CD14-positive monocyte (primary cell): ENCODE measurements at regions not wholly inside any gene's neighbourhood (a gene's known extent, or its start where the extent isn't known, plus 50 kb on each side); places are given as distances from the start of the nearest gene placed in this dataset.

ENCODE experiments used
- DNase-seq, 3 donors: peaks; one replicate each; pipeline ENCODE4 v3.0.0-alpha.2; 2011 to 2022
- H2AFZ ChIP-seq: 2 replicates; pipeline ENCODE4 v1.6.0; 2012; ENCODE audit warnings: mild to moderate bottlenecking, low read depth, low read length, inconsistent platforms; ENCODE audit not compliant: insufficient read depth, poor library complexity, severe bottlenecking
- H3K27ac ChIP-seq, 2 donors: 1 replicate in 1 of 2; 2 replicates in 1 of 2; pipeline ENCODE4 v1.5.1; 2012 to 2013; ENCODE audit warnings: low read length in 2 of 2, control low read depth in 1 of 2, inconsistent platforms in 1 of 2, low read depth in 1 of 2, mild to moderate bottlenecking in 1 of 2
- H3K27me3 ChIP-seq, 2 donors: one replicate each; pipeline versions ENCODE4 v1.6.0 to v1.6.1; 2011 to 2013; ENCODE audit warnings: low read length in 2 of 2; ENCODE audit not compliant: control insufficient read depth in 2 of 2, insufficient read depth in 2 of 2
- H3K36me3 ChIP-seq, 2 donors: replicated peaks in 1 of 2; 1 replicate in 1 of 2; 2 replicates in 1 of 2; pipeline versions ENCODE4 v1.5.1 to v1.6.1; 2012 to 2013; ENCODE audit warnings: low read length in 2 of 2, control low read depth in 1 of 2, inconsistent platforms in 1 of 2, mild to moderate bottlenecking in 1 of 2; ENCODE audit not compliant: insufficient read depth in 2 of 2, control insufficient read depth in 1 of 2
- H3K4me1 ChIP-seq, 2 donors: 1 replicate in 1 of 2; 2 replicates in 1 of 2; pipeline versions ENCODE4 v1.5.1 to v1.6.1; 2012 to 2013; ENCODE audit warnings: low read length in 2 of 2, control low read depth in 1 of 2, inconsistent platforms in 1 of 2, mild to moderate bottlenecking in 1 of 2, moderate library complexity in 1 of 2; ENCODE audit not compliant: insufficient read depth in 2 of 2, control insufficient read depth in 1 of 2
- H3K4me2 ChIP-seq: replicated peaks from 2 replicates; pipeline ENCODE3; 2012; ENCODE audit warnings: low read length, moderate library complexity, mild to moderate bottlenecking; ENCODE audit not compliant: poor library complexity, severe bottlenecking; ENCODE audit errors: extremely low read depth
- H3K4me3 ChIP-seq, 3 experiments: fragments of 200-600 bp in 1 of 3; sonication (generic) in 1 of 3; replicated peaks in 1 of 3; 1 replicate in 2 of 3; 2 replicates in 1 of 3; pipeline ENCODE4 v1.5.1; 2011 to 2013; ENCODE audit warnings: low read length in 3 of 3, mild to moderate bottlenecking in 3 of 3, control low read depth in 2 of 3, low read depth in 2 of 3, inconsistent platforms in 1 of 3, moderate library complexity in 1 of 3
- H3K79me2 ChIP-seq: 2 replicates; pipeline ENCODE4 v1.6.0; 2012; ENCODE audit warnings: mild to moderate bottlenecking, control low read depth, inconsistent platforms, low read length, moderate library complexity; ENCODE audit not compliant: insufficient read depth
- H3K9ac ChIP-seq: 2 replicates; pipeline ENCODE4 v1.6.0; 2017; ENCODE audit warnings: low read length, mild to moderate bottlenecking; ENCODE audit not compliant: insufficient read depth, poor library complexity, severe bottlenecking
- H3K9me3 ChIP-seq, 2 donors: replicated peaks in 1 of 2; 1 replicate in 1 of 2; 2 replicates in 1 of 2; pipeline versions ENCODE4 v1.5.1 to v1.6.1; 2012 to 2013; ENCODE audit warnings: low read length in 2 of 2, control low read depth in 1 of 2; ENCODE audit not compliant: control insufficient read depth in 1 of 2, insufficient read depth in 1 of 2
- H4K20me1 ChIP-seq: 2 replicates; pipeline ENCODE4 v1.6.0; 2012; ENCODE audit warnings: mild to moderate bottlenecking, low read length, control low read depth, moderate library complexity; ENCODE audit not compliant: insufficient read depth
- H3K27ac Mint-ChIP-seq, 7 donors: one replicate each; pipeline ENCODE4 v1.8.0; 2020; ENCODE audit warnings: mild to moderate bottlenecking in 7 of 7, mixed read lengths in 7 of 7, moderate library complexity in 6 of 7, inconsistent platforms in 2 of 7
- H3K27me3 Mint-ChIP-seq, 3 donors: one replicate each; pipeline ENCODE4 v1.8.0; 2021 to 2022; ENCODE audit warnings: low read depth in 3 of 3, mild to moderate bottlenecking in 3 of 3, mixed read lengths in 3 of 3, moderate library complexity in 3 of 3, inconsistent platforms in 1 of 3
- H3K36me3 Mint-ChIP-seq, 2 donors: one replicate each; pipeline ENCODE4 v1.8.0; 2020; ENCODE audit warnings: mixed read lengths in 2 of 2, inconsistent platforms in 1 of 2, mild to moderate bottlenecking in 1 of 2
- H3K4me1 Mint-ChIP-seq: one replicate; pipeline ENCODE4 v1.8.0; 2020; ENCODE audit warnings: mild to moderate bottlenecking, mixed read lengths
- H3K4me3 Mint-ChIP-seq, 2 donors: one replicate each; pipeline ENCODE4 v1.8.0; 2020; ENCODE audit warnings: mild to moderate bottlenecking in 2 of 2, mixed read lengths in 2 of 2, moderate library complexity in 1 of 2
- H3K9me3 Mint-ChIP-seq, 7 donors: one replicate each; pipeline ENCODE4 v1.8.0; 2020 to 2022; ENCODE audit warnings: mixed read lengths in 7 of 7, mild to moderate bottlenecking in 6 of 7, moderate library complexity in 6 of 7, inconsistent platforms in 2 of 7
- CTCF ChIP-seq: fragments of 200-600 bp; IDR thresholded peaks from one replicate; pipeline ENCODE4 v1.8.0; 2022; ENCODE audit warnings: antibody characterized with exemption, mild to moderate bottlenecking
- WGBS: methylation state at CpG from one replicate; pipeline ENCODE4 v1.1.5; 2013; ENCODE audit warnings: missing lambda C conversion rate; ENCODE audit not compliant: insufficient coverage; 5-methylcytosine and 5-hydroxymethylcytosine counted together
- intact Hi-C, 2 donors: fragments of 100-400 bp; cut with micrococcal nuclease; formaldehyde crosslinking; loops; one replicate each; pipeline versions ENCODE4 v1.15.0 to v1.15.1; 2023

GRCh38 chrY:7433817-7434809, 522.6 kb upstream of the AMELY start:
- H3K9ac ChIP-seq: no peak overlapping the region
- no peak overlapping the region for H3K4me3 ChIP-seq
- TF ChIP-seq CTCF: no peak
- H3K9me3 Mint-ChIP-seq: peaks cover 0 to 3% (median 0%) of the 10 kb centered on the region in 7 donors
- no peak overlapping the region for H3K27ac Mint-ChIP-seq
- no peaks in the 10 kb centered on the region for H3K36me3 ChIP-seq
- WGBS: no CpG with 5 or more reads among the region's 10 CpGs
- no peak overlapping the region for H3K27ac ChIP-seq
- no peaks in the 10 kb centered on the region for H3K79me2 ChIP-seq
- H3K4me3 Mint-ChIP-seq: no peak overlapping the region
- H4K20me1 ChIP-seq: no peaks in the 10 kb centered on the region
- no peak overlapping the region for H3K4me2 ChIP-seq
- no peaks in the 10 kb centered on the region for H3K36me3 Mint-ChIP-seq
- H3K9me3 ChIP-seq: no peaks in the 10 kb centered on the region
- H2AFZ ChIP-seq: no peak overlapping the region
- no peaks in the 10 kb centered on the region for H3K4me1 ChIP-seq
- peaks cover 0 to 3% (median 0%) of the 10 kb centered on the region in 3 donors for H3K27me3 Mint-ChIP-seq
- intact Hi-C loops: no loop called here
- H3K4me1 Mint-ChIP-seq: no peaks in the 10 kb centered on the region
- no peaks in the 10 kb centered on the region for H3K27me3 ChIP-seq
- DNase-seq: no peak

DNA sequence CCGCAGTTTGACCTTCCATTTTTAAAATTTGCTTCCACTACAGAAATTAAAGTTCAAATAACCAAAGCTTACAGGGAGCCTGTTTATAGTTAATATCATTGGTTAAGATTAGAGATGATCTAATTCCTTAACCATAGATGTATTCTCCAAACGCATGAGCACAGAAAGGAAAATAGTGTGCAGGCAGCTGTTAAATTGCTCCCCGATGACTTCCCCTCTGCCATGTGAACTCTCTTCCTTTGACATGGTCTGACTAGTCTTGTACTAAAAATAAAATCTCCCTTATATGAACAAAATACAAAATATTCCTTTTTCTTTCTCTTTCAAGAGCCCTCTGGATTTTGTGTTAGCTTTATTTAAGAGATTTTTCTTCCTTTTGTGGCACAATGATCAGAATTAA, 507.6 kb upstream of the AMELY start:
- peaks cover 0 to 2% (median 0%) of the 10 kb centered on the region in 7 donors for H3K9me3 Mint-ChIP-seq

More for the DNA sequence above, 507.6 kb upstream of the AMELY start:
- peaks cover 0 to 2% (median 1%) of the 10 kb centered on the region in 3 donors for H3K27me3 Mint-ChIP-seq
- no peak overlapping the region for H3K4me3 Mint-ChIP-seq
- Histone ChIP-seq H3K27ac (no peak overlapping the region), H4K20me1 (no peaks in the 10 kb centered on the region), H3K4me2 (no peak overlapping the region), H3K4me1 (no peaks in the 10 kb centered on the region), H3K4me3 (no peak overlapping the region), H3K79me2 (no peaks in the 10 kb centered on the region), H2AFZ (no peak overlapping the region), H3K36me3 (no peaks in the 10 kb centered on the region), H3K9ac (no peak overlapping the region), H3K27me3 (no peaks in the 10 kb centered on the region), H3K9me3 (no peaks in the 10 kb centered on the region)
- H3K36me3 Mint-ChIP-seq: no peaks in the 10 kb centered on the region
- no peak overlapping the region for H3K27ac Mint-ChIP-seq
- intact Hi-C loops: no loop called here
- WGBS: no CpG with 5 or more reads among the region's 3 CpGs
- TF ChIP-seq CTCF: no peak
- no peaks in the 10 kb centered on the region for H3K4me1 Mint-ChIP-seq
- no peak for DNase-seq
